PC-9 (cell line): ENCODE measurements at regions not wholly inside any gene's neighbourhood (a gene's known extent, or its start where the extent isn't known, plus 50 kb on each side); places are given as distances from the start of the nearest gene placed in this dataset.

Experiments
- CTCF ChIP-seq: fragments of 200-600 bp; sonication (generic); conservative IDR thresholded peaks from 2 replicates; pipeline ENCODE4 v1.6.1; 2017; ENCODE audit warnings: mixed run types, antibody characterized with exemption, mild to moderate bottlenecking, moderate library complexity
- EZH2 ChIP-seq: fragments of 200-600 bp; sonication (generic); IDR thresholded peaks from 2 replicates; pipeline ENCODE4 v1.8.0; 2017; ENCODE audit warnings: antibody characterized with exemption, low read depth

- TF ChIP-seq CTCF (no peak), EZH2 (no peak)
Measured at GRCh38 chr10:15430969-15431771, 60.1 kb upstream of the FAM171A1 start.
